ENCODE measurements at regions not wholly inside any gene's neighbourhood (a gene's known extent, or its start where the extent isn't known, plus 50 kb on each side); places are given as distances from the start of the nearest gene placed in this dataset.

DNA sequence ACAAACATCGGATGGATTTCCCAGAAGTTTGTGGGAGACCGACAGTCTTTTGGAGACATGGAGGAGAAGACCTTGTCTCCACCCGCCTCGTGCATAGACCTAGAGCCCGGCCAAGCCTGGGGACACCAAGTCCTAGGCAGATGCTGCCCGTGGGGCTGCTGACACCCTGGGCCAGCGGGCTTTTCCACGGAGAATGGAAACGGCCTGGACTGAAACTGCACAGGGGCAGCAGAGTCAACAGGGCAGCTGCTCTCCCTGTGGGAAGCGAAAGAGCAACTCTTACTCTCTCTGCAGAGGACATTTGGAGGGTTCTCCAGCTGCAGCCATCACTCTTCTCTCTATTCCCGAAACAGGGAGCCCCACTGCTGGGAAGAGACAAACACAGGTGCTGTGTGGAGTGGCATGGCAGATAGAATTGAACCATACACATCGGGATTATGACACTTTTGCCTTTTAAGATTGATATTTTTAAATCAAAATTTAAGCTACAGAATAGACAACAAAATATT, 401.2 kb downstream of the THBS2 start:
- TF ChIP-seq EZH2 (IDR thresholded peaks at IDR 0.05) = no peak
- no peak for TF ChIP-seq POLR2AphosphoS5 (IDR thresholded peaks at IDR 0.05; ENCODE audit: borderline replicate concordance, low read depth, low read length)
- no peak for TF ChIP-seq FOXP2 (optimal IDR thresholded peaks at IDR 0.05; ENCODE audit: control extremely low read depth, extremely low read length, insufficient read depth)
